Fibroblast of the aortic adventitia (primary cell): ENCODE measurements at regions not wholly inside any gene's neighbourhood (a gene's known extent, or its start where the extent isn't known, plus 50 kb on each side); places are given as distances from the start of the nearest gene placed in this dataset.

Source experiments
- DNase-seq: peaks from one replicate; pipeline ENCODE4 v3.0.0-alpha.2; 2010; ENCODE audit warnings: low read depth
- H3K4me3 ChIP-seq: 2 replicates; pipeline ENCODE4 v1.5.1; 2011; ENCODE audit warnings: low read depth, mild to moderate bottlenecking, control low read depth, low read length, moderate library complexity
- TF ChIP-seq, protein P1 (sequence below): IDR thresholded peaks from 2 replicates; pipeline ENCODE4 v1.5.1; 2011; ENCODE audit warnings: mild to moderate bottlenecking, low read length, control low read depth, inconsistent platforms; ENCODE audit not compliant: insufficient read depth

DNA sequence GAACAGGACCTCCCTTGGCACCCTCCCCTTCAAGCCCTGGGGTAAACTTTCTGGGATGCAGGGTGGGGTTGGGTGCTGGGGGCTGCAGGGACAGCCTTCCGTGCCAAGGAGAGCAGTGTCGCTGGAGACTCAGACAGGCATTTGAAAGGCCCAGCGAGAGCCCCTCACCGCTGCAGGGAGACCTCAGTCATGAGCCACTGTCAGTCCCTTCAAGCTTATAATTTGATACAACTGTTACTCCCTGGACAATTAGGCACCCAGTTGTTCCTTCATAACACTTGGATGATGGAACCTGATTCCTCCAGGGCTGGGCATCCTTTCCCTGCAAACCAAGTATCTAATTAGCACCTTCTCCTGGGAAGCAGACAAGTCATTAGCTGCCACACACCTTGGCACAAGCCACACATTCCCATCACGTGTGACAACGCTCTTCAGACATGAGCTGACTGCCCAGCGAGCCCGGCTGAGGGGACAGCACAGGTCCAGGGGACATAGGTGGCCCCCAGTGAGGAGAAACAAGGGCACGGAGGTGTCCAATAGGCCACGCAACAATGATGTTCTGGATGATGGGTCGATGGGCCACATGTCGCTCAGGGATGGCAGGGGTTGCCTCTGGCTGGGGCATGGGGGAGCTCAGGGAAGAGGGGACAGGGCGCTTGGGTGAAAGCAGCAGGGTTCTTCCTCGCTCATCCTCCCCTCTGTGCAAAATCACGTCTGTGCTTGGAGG is 59.6 kb downstream of the KCNF1 start:
- DNase-seq = no peak
- no peak overlapping the region for H3K4me3 ChIP-seq
- TF ChIP-seq, protein P1, sequence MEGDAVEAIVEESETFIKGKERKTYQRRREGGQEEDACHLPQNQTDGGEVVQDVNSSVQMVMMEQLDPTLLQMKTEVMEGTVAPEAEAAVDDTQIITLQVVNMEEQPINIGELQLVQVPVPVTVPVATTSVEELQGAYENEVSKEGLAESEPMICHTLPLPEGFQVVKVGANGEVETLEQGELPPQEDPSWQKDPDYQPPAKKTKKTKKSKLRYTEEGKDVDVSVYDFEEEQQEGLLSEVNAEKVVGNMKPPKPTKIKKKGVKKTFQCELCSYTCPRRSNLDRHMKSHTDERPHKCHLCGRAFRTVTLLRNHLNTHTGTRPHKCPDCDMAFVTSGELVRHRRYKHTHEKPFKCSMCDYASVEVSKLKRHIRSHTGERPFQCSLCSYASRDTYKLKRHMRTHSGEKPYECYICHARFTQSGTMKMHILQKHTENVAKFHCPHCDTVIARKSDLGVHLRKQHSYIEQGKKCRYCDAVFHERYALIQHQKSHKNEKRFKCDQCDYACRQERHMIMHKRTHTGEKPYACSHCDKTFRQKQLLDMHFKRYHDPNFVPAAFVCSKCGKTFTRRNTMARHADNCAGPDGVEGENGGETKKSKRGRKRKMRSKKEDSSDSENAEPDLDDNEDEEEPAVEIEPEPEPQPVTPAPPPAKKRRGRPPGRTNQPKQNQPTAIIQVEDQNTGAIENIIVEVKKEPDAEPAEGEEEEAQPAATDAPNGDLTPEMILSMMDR = no peak

DNA sequence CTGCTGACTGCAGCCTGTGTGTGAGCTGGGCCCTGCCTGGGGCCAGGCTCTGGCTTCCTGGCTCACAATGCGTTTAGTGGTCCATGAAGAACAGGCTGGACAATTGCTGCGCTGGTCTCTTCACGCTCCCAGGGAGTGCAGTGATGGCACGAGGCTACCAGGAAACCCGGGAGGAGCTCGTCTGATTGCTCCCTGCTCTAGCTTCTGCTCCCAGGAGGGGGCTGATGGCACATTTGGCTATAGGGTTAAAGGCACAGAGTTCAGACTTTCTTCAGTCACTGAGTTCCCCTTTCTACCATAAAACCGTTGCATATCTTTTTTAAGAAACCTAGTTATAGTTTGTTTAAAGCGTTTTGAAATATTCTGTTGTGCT is 60.1 kb downstream of the KCNF1 start:
- TF ChIP-seq, protein P1 = no peak
- no peak overlapping the region for H3K4me3 ChIP-seq
- DNase-seq = no peak

DNA sequence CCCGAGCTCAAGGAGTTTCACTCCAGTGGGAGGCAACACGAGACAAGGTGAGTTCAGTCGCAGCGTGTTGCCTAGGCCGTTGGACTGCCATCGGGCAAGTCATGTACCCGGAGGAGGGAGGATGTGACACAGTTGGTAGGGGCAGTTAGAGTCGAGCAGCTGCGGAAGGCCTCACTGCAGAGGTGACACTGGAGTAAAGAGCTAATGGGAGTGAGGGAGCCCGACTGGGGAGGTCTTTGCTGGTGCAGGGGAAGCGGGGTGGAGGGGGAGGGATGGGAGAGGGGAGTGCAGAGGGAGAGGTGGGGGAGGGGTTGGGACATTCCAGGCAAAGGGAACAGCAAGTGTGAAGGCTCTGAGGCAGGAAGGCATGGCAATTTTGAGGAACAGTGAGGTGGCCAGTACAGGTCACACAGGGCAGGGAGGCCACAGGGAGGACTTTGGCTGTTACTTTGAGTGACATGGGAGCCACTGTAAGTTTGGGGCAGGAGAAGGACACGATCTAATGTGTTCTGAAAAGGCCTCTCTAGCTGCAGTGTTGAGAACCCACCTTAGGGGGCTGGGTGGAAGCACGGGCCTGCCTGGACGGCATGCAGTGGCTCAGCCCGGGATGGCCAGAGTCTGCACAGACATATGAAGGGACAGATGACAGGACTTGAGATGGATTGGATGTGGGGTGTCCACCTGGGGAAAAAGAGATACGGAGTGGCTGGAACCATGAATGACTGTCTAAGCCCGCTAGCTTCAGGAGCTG is 61.1 kb downstream of the KCNF1 start:
- TF ChIP-seq, protein P1 = no peak
- H3K4me3 ChIP-seq = no peak overlapping the region
- DNase-seq = no peak

DNA sequence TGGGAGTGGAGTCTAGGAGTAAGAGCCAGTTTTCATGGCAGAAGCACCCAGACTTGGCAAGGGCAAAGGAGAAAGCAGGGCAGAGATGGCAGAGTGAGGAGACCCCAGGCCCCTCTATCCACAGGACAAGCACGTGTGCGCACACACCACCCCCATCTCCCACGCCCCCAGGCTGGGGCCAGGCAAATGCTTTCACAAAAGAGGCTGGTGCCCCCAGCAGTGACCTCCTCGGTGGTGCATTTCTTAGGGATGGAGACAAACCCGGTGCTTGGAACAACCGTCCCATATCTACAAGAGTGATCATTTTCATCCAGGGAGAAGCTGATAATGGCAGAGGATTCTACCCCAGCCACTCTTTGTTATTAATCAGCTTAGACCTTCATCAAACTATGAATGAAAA is 62.0 kb downstream of the KCNF1 start:
- DNase-seq = no peak
- no peak overlapping the region for H3K4me3 ChIP-seq
- TF ChIP-seq, protein P1 = no peak

DNA sequence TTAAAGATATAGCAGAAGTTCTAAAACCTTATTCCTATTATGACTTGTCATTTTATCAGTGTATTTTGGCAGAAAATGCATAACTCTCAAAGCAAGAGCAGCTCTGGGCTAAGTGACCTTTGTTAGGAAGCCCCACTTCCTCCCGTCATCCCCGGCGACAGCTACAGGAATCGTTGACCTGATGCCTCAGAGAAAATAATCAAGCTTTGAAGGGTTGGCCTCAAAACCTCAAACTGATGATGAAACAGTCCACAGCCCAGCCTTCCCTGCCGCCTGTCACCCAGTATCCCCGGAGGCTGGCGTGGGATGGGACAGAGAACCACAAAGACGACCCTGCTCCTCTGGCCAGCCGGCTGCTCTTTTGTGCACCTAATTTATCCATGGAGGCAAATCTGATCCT is 65.3 kb downstream of the KCNF1 start:
- no peak overlapping the region for H3K4me3 ChIP-seq
- no peak for DNase-seq
- TF ChIP-seq, protein P1 = no peak

DNA sequence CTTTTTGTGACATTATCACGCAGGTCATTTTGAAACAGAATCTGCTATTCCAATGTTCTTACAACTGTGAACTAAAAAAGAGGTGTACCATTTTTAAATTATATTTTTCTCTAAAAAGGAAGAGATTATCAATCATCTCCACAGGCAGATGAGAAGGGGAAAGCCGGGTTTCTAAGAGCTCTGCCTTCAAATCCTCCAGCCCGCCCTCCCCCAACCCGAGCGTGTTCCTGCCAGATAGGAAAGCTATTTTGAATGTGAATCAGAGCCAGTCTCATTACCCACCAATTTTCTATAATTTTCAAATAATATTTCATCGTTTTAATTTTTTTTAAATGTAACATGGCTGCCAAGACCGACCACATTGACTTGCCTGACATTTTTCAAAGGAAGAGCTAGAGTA is 65.9 kb downstream of the KCNF1 start:
- TF ChIP-seq, protein P1 = no peak

More for the DNA sequence above, 65.9 kb downstream of the KCNF1 start:
- no peak for DNase-seq
- H3K4me3 ChIP-seq = no peak overlapping the region
